Esophagus muscularis mucosa (tissue), 3 donors: ENCODE measurements at regions not wholly inside any gene's neighbourhood (a gene's known extent, or its start where the extent isn't known, plus 50 kb on each side); places are given as distances from the start of the nearest gene placed in this dataset.

Source experiments
- CTCF ChIP-seq, 3 experiments: fragments of 200-600 bp in 2 of 3; fragments of 450-650 bp in 1 of 3; sonication (generic) in 2 of 3; IDR thresholded peaks; one replicate each; pipeline ENCODE4 v1.5.1; 2017 to 2019; ENCODE audit warnings: antibody characterized with exemption in 3 of 3, mild to moderate bottlenecking in 2 of 3, moderate library complexity in 1 of 3
- EP300 ChIP-seq: sonication (generic); formaldehyde crosslinking; IDR thresholded peaks from one replicate; pipeline ENCODE4 v1.6.1; 2017; ENCODE audit warnings: antibody characterized with exemption

GRCh38 chr4:137678796-137679195 lies 146.5 kb upstream of the PCDH18 start:
- TF ChIP-seq CTCF (IDR thresholded peaks at IDR 0.05) (no peak), EP300 (no peak)
